ENCODE measurements at regions not wholly inside any gene's neighbourhood (a gene's known extent, or its start where the extent isn't known, plus 50 kb on each side); places are given as distances from the start of the nearest gene placed in this dataset.

DNA sequence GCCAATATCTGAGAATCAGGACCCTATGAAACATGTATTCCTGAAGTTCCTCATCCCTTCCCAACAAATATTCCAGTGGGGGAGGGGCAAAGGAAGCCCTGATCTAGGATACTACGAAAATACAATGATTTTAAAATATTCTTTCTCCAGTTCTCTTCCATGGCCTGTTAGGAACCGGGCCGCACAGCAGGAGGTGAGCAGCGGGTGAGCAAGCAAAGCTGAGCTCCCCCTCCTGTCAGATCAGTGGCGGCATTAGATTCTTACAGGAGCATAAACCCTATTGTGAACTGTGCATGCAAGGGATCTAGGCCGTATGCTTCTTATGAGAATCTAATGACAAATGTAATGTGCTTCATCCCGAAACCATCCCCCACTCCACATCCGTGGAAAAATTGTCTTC is 370.8 kb downstream of the WDR11 start:
- BruUV-seq (replicated peaks): no TSS peak
- FAIRE-seq: no peak
- TF ChIP-seq, protein P1, sequence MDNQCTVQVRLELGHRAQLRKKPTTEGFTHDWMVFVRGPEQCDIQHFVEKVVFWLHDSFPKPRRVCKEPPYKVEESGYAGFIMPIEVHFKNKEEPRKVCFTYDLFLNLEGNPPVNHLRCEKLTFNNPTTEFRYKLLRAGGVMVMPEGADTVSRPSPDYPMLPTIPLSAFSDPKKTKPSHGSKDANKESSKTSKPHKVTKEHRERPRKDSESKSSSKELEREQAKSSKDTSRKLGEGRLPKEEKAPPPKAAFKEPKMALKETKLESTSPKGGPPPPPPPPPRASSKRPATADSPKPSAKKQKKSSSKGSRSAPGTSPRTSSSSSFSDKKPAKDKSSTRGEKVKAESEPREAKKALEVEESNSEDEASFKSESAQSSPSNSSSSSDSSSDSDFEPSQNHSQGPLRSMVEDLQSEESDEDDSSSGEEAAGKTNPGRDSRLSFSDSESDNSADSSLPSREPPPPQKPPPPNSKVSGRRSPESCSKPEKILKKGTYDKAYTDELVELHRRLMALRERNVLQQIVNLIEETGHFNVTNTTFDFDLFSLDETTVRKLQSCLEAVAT (IDR thresholded peaks at IDR 0.05): no peak
- TF ChIP-seq, protein P2, sequence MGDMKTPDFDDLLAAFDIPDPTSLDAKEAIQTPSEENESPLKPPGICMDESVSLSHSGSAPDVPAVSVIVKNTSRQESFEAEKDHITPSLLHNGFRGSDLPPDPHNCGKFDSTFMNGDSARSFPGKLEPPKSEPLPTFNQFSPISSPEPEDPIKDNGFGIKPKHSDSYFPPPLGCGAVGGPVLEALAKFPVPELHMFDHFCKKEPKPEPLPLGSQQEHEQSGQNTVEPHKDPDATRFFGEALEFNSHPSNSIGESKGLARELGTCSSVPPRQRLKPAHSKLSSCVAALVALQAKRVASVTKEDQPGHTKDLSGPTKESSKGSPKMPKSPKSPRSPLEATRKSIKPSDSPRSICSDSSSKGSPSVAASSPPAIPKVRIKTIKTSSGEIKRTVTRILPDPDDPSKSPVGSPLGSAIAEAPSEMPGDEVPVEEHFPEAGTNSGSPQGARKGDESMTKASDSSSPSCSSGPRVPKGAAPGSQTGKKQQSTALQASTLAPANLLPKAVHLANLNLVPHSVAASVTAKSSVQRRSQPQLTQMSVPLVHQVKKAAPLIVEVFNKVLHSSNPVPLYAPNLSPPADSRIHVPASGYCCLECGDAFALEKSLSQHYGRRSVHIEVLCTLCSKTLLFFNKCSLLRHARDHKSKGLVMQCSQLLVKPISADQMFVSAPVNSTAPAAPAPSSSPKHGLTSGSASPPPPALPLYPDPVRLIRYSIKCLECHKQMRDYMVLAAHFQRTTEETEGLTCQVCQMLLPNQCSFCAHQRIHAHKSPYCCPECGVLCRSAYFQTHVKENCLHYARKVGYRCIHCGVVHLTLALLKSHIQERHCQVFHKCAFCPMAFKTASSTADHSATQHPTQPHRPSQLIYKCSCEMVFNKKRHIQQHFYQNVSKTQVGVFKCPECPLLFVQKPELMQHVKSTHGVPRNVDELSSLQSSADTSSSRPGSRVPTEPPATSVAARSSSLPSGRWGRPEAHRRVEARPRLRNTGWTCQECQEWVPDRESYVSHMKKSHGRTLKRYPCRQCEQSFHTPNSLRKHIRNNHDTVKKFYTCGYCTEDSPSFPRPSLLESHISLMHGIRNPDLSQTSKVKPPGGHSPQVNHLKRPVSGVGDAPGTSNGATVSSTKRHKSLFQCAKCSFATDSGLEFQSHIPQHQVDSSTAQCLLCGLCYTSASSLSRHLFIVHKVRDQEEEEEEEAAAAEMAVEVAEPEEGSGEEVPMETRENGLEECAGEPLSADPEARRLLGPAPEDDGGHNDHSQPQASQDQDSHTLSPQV (IDR thresholded peaks at IDR 0.05): no peak
- TF ChIP-seq SMARCA5 (IDR thresholded peaks at IDR 0.05) (no peak), BMI1 (IDR thresholded peaks at IDR 0.05; ENCODE audit: borderline replicate concordance) (no peak), PAX8 (IDR thresholded peaks at IDR 0.05) (no peak), SP1 (IDR thresholded peaks at IDR 0.05; ENCODE audit: low read depth, low read length) (no peak), NR2F1 (conservative IDR thresholded peaks at IDR 0.05) (no peak), MYB (IDR thresholded peaks at IDR 0.05; ENCODE audit: borderline replicate concordance, low read depth, low read length) (no peak), YBX1 (IDR thresholded peaks at IDR 0.05) (no peak), CREB1 (IDR thresholded peaks at IDR 0.05; ENCODE audit: low read depth) (no peak), KLF5 (IDR thresholded peaks at IDR 0.05; ENCODE audit: partially characterized antibody) (no peak), EP300 (IDR thresholded peaks at IDR 0.05; ENCODE audit: borderline replicate concordance in 1 of 2, control insufficient read depth in 1 of 2, low read depth in 2 of 2, low read length in 2 of 2) (no peak), ZNF207 (IDR thresholded peaks at IDR 0.05; ENCODE audit: borderline replicate concordance) (no peak), KAT2A (conservative IDR thresholded peaks at IDR 0.05; ENCODE audit: control insufficient read depth, low read depth, low read length) (no peak), SIN3A (IDR thresholded peaks at IDR 0.05; ENCODE audit: low read depth, low read length) (no peak)
- TF ChIP-seq, protein P3, sequence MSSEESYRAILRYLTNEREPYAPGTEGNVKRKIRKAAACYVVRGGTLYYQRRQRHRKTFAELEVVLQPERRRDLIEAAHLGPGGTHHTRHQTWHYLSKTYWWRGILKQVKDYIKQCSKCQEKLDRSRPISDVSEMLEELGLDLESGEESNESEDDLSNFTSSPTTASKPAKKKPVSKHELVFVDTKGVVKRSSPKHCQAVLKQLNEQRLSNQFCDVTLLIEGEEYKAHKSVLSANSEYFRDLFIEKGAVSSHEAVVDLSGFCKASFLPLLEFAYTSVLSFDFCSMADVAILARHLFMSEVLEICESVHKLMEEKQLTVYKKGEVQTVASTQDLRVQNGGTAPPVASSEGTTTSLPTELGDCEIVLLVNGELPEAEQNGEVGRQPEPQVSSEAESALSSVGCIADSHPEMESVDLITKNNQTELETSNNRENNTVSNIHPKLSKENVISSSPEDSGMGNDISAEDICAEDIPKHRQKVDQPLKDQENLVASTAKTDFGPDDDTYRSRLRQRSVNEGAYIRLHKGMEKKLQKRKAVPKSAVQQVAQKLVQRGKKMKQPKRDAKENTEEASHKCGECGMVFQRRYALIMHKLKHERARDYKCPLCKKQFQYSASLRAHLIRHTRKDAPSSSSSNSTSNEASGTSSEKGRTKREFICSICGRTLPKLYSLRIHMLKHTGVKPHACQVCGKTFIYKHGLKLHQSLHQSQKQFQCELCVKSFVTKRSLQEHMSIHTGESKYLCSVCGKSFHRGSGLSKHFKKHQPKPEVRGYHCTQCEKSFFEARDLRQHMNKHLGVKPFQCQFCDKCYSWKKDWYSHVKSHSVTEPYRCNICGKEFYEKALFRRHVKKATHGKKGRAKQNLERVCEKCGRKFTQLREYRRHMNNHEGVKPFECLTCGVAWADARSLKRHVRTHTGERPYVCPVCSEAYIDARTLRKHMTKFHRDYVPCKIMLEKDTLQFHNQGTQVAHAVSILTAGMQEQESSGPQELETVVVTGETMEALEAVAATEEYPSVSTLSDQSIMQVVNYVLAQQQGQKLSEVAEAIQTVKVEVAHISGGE (CRISPR knock-in tag; IDR thresholded peaks at IDR 0.05): no peak
- TF ChIP-seq, protein P4, sequence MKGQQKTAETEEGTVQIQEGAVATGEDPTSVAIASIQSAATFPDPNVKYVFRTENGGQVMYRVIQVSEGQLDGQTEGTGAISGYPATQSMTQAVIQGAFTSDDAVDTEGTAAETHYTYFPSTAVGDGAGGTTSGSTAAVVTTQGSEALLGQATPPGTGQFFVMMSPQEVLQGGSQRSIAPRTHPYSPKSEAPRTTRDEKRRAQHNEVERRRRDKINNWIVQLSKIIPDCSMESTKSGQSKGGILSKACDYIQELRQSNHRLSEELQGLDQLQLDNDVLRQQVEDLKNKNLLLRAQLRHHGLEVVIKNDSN (IDR thresholded peaks at IDR 0.05; ENCODE audit: borderline replicate concordance, extremely low read length, insufficient read depth, low read depth, low read length): no peak

More for the DNA sequence above, 370.8 kb downstream of the WDR11 start:
- intact Hi-C loops (cut with micrococcal nuclease; ENCODE audit: unreplicated experiment): no loop called here
- no peaks in the 10 kb centered on the region for H3K27me3 ChIP-seq (replicated peaks in 1 of 2; ENCODE audit: control insufficient read depth in 2 of 2, insufficient read depth in 2 of 2, low read length in 1 of 2)
- no peak overlapping the region for H3K4me3 ChIP-seq
- WGBS (ENCODE audit: insufficient coverage, insufficient replicate concordance, low lambda C conversion rate, missing lambda C conversion rate): 44% methylated on average over 8 of the region's 8 CpGs
- H4K20me1 ChIP-seq (ENCODE audit: control insufficient read depth, insufficient read depth): no peaks in the 10 kb centered on the region
- H3K9me3 ChIP-seq (replicated peaks; ENCODE audit: control insufficient read depth, insufficient read depth, low read length): no peaks in the 10 kb centered on the region
- CTCF ChIA-PET: no interaction called here
- in situ Hi-C loops (cut with MboI): no loop called here
- DNase-seq (ENCODE audit: low read depth, low spot score) (no peak), ATAC-seq (no peak)
- no peak overlapping the region for H3K9ac ChIP-seq (ENCODE audit: control insufficient read depth, insufficient read depth, low read length)
- H2AFZ ChIP-seq (ENCODE audit: control insufficient read depth, low read depth, low read length): no peak overlapping the region
- no peaks in the 10 kb centered on the region for H3K4me1 ChIP-seq (ENCODE audit: control insufficient read depth, insufficient read depth, low read length)
- H3K4me2 ChIP-seq (ENCODE audit: control insufficient read depth, insufficient read depth): no peak overlapping the region
- RAD21 ChIA-PET (ENCODE audit: unreplicated experiment): no interaction called here
- H3K36me3 ChIP-seq (ENCODE audit: control insufficient read depth in 2 of 2, insufficient read depth in 2 of 2, low read length in 1 of 2): no peaks in the 10 kb centered on the region
- H3K79me2 ChIP-seq (ENCODE audit: control insufficient read depth, insufficient read depth, low read length): no peaks in the 10 kb centered on the region
- SMC1A ChIA-PET (ENCODE audit: uncharacterized antibody, unreplicated experiment): no interaction called here
- POLR2A ChIA-PET: no interaction called here
- H3K27ac ChIP-seq (ENCODE audit: control insufficient read depth, insufficient read depth): no peak overlapping the region

Data from GM12878 (cell line).